GM18909 (cell line): ENCODE measurements at regions not wholly inside any gene's neighbourhood (a gene's known extent, or its start where the extent isn't known, plus 50 kb on each side); places are given as distances from the start of the nearest gene placed in this dataset.
"Not testable (repeated sequence)": the region's sequence is repeated elsewhere in the genome, so short reads cannot be mapped to it uniquely, and the experiment has no call there.

Experiments used
- ATAC-seq: cut with Tn5 transposase; IDR thresholded peaks from one replicate; pipeline ENCODE4 v1.9.1; 2021; ENCODE audit warnings: mild to moderate bottlenecking; ENCODE audit not compliant: unreplicated experiment, poor library complexity

GRCh38 chr2:167701651-167702050, 545.7 kb downstream of the STK39 start:
- ATAC-seq = no peak

GRCh38 chr2:167697948-167698347, 549.4 kb downstream of the STK39 start:
- no peak for ATAC-seq

- no peak for ATAC-seq
Measured at GRCh38 chr2:167697194-167697593, 550.2 kb downstream of the STK39 start.

- ATAC-seq = no peak
Measured at GRCh38 chr2:167692936-167693335, 554.5 kb downstream of the STK39 start.

GRCh38 chr2:167692191-167692590, 555.2 kb downstream of the STK39 start:
- no peak for ATAC-seq

GRCh38 chr2:167689444-167689843, 558.0 kb downstream of the STK39 start:
- ATAC-seq = no peak

- ATAC-seq = no peak
Measured at GRCh38 chr2:167686691-167687090, 560.7 kb downstream of the STK39 start.

- no peak for ATAC-seq
Measured at GRCh38 chr2:167681234-167682015, 566.0 kb downstream of the STK39 start.

GRCh38 chr2:167678158-167678557, 569.2 kb downstream of the STK39 start:
- ATAC-seq = no peak

GRCh38 chr2:167675906-167676305, 571.5 kb downstream of the STK39 start:
- no peak for ATAC-seq

GRCh38 chr2:167670588-167670987, 576.8 kb downstream of the STK39 start:
- ATAC-seq = no peak

GRCh38 chr2:167653131-167653530, 594.3 kb downstream of the STK39 start:
- no peak for ATAC-seq

GRCh38 chr2:167652401-167652800, 595.0 kb downstream of the STK39 start:
- ATAC-seq = no peak

GRCh38 chr2:167651406-167652151, 595.8 kb downstream of the STK39 start:
- no peak for ATAC-seq

GRCh38 chr2:167646557-167646956, 600.8 kb downstream of the STK39 start:
- ATAC-seq = no peak

- no peak for ATAC-seq
Measured at GRCh38 chr2:167640096-167640495, 607.3 kb downstream of the STK39 start.

- no peak for ATAC-seq
Measured at GRCh38 chr2:167637741-167638140, 609.7 kb downstream of the STK39 start.

GRCh38 chr2:167632271-167632670, 615.1 kb downstream of the STK39 start:
- ATAC-seq = not testable (repeated sequence)

GRCh38 chr2:167626961-167627360, 620.4 kb downstream of the STK39 start:
- ATAC-seq = no peak

GRCh38 chr2:167626301-167626700, 621.1 kb downstream of the STK39 start:
- no peak for ATAC-seq

- no peak for ATAC-seq
Measured at GRCh38 chr2:167616997-167617396, 630.4 kb downstream of the STK39 start.

- no peak for ATAC-seq
Measured at GRCh38 chr2:167613471-167613870, 633.9 kb downstream of the STK39 start.
